Fibroblast of lung (primary cell): ENCODE measurements at regions not wholly inside any gene's neighbourhood (a gene's known extent, or its start where the extent isn't known, plus 50 kb on each side); places are given as distances from the start of the nearest gene placed in this dataset.

Experiments
- DNase-seq, 2 donors: peaks; one replicate each; pipeline versions ENCODE4 v3.0.0 to v3.0.0-alpha.2; 2010; ENCODE audit warnings: low read depth in 2 of 2
- H2AFZ ChIP-seq: 2 replicates; pipeline ENCODE4 v1.5.1; 2012; ENCODE audit warnings: low read length, control low read depth, inconsistent platforms
- H3K27ac ChIP-seq: 2 replicates; pipeline ENCODE4 v1.5.1; 2011; ENCODE audit warnings: low read length, control low read depth; ENCODE audit not compliant: insufficient read depth
- H3K27me3 ChIP-seq: 2 replicates; pipeline ENCODE4 v1.5.1; 2011; ENCODE audit warnings: mild to moderate bottlenecking, low read length; ENCODE audit not compliant: control insufficient read depth, insufficient read depth
- H3K36me3 ChIP-seq: 2 replicates; pipeline ENCODE4 v1.5.1; 2011; ENCODE audit warnings: low read length; ENCODE audit not compliant: control insufficient read depth, insufficient read depth
- H3K4me1 ChIP-seq: 2 replicates; pipeline ENCODE4 v1.5.1; 2011; ENCODE audit warnings: low read length; ENCODE audit not compliant: control insufficient read depth, insufficient read depth; ENCODE audit errors: extremely low read depth
- H3K4me2 ChIP-seq: 2 replicates; pipeline ENCODE4 v1.5.1; 2011; ENCODE audit warnings: low read length, control low read depth; ENCODE audit not compliant: insufficient read depth; ENCODE audit errors: extremely low read depth
- H3K4me3 ChIP-seq, 4 experiments: fragments of 200-600 bp in 1 of 4; sonication (generic) in 1 of 4; replicated peaks in 1 of 4; 2 replicates each; pipeline ENCODE4 v1.5.1; 2011 to 2016; ENCODE audit warnings: low read length in 4 of 4, low read depth in 3 of 4, mild to moderate bottlenecking in 3 of 4, control low read depth in 2 of 4, inconsistent platforms in 1 of 4, mixed read lengths in 1 of 4; ENCODE audit not compliant: insufficient read depth in 1 of 4; ENCODE audit errors: control extremely low read depth in 1 of 4
- H3K79me2 ChIP-seq: 2 replicates; pipeline ENCODE4 v1.5.1; 2012; ENCODE audit warnings: mild to moderate bottlenecking, low read length, inconsistent platforms; ENCODE audit not compliant: control insufficient read depth, insufficient read depth
- H3K9ac ChIP-seq: 2 replicates; pipeline ENCODE4 v1.5.1; 2011; ENCODE audit warnings: mild to moderate bottlenecking, low read length, control low read depth; ENCODE audit not compliant: insufficient read depth
- H3K9me3 ChIP-seq: 2 replicates; pipeline ENCODE4 v1.5.1; 2012; ENCODE audit warnings: low read depth, low read length; ENCODE audit not compliant: control insufficient read depth, insufficient read depth
- H4K20me1 ChIP-seq: 2 replicates; pipeline ENCODE4 v1.5.1; 2011; ENCODE audit warnings: low read length; ENCODE audit not compliant: control insufficient read depth, insufficient read depth; ENCODE audit errors: extremely low read depth
- CTCF ChIP-seq, 2 donors: IDR thresholded peaks in 1 of 2; conservative IDR thresholded peaks in 1 of 2; 1 replicate in 1 of 2; 2 replicates in 1 of 2; pipeline ENCODE4 v1.5.1; 2011 to 2012; ENCODE audit warnings: low read length in 2 of 2, control low read depth in 1 of 2, inconsistent platforms in 1 of 2, low read depth in 1 of 2, mild to moderate bottlenecking in 1 of 2
- EZH2 ChIP-seq: IDR thresholded peaks from 2 replicates; pipeline ENCODE4 v1.5.1; 2012; ENCODE audit warnings: low read length, control low read depth, mild to moderate bottlenecking; ENCODE audit errors: missing control alignments

- Histone ChIP-seq H3K79me2 (no peaks in the 10 kb centered on the region), H2AFZ (no peak overlapping the region), H3K9me3 (no peaks in the 10 kb centered on the region), H3K9ac (no peak overlapping the region), H3K4me2 (no peak overlapping the region), H3K27me3 (no peaks in the 10 kb centered on the region), H3K36me3 (no peaks in the 10 kb centered on the region), H4K20me1 (no peaks in the 10 kb centered on the region), H3K27ac (no peak overlapping the region), H3K4me3 (no peak overlapping the region), H3K4me1 (peaks cover 2% of the 10 kb centered on the region)
- no peak for TF ChIP-seq EZH2
- TF ChIP-seq CTCF (conservative IDR thresholded peaks at IDR 0.05 in 1 of 2, IDR thresholded peaks at IDR 0.05 in 1 of 2; ENCODE audit: low read depth in 1 of 2, low read length in 2 of 2) = no peak
- no peak for DNase-seq
Observed at GRCh38 chr16:51888534-51888933, 658.4 kb downstream of the TOX3 start.

- DNase-seq = no peak
- H2AFZ ChIP-seq = no peak overlapping the region
Observed at GRCh38 chr16:51888016-51888415, 658.9 kb downstream of the TOX3 start.

GRCh38 chr16:51886456-51886855 is 660.5 kb downstream of the TOX3 start:
- Histone ChIP-seq H3K9me3 (no peaks in the 10 kb centered on the region), H3K4me3 (no peak overlapping the region), H4K20me1 (no peaks in the 10 kb centered on the region), H3K27ac (no peak overlapping the region), H3K4me2 (no peak overlapping the region), H3K9ac (no peak overlapping the region), H2AFZ (no peak overlapping the region), H3K36me3 (no peaks in the 10 kb centered on the region), H3K4me1 (peaks cover 4% of the 10 kb centered on the region), H3K79me2 (no peaks in the 10 kb centered on the region), H3K27me3 (no peaks in the 10 kb centered on the region)
- DNase-seq = no peak
- TF ChIP-seq EZH2 (no peak), CTCF (conservative IDR thresholded peaks at IDR 0.05 in 1 of 2, IDR thresholded peaks at IDR 0.05 in 1 of 2; ENCODE audit: low read depth in 1 of 2, low read length in 2 of 2) (no peak)

More at GRCh38 chr16:51888016-51888415, 658.9 kb downstream of the TOX3 start:
- Histone ChIP-seq H3K9ac (no peak overlapping the region), H3K4me1 (peaks cover 2% of the 10 kb centered on the region), H3K4me2 (no peak overlapping the region), H3K9me3 (no peaks in the 10 kb centered on the region), H3K4me3 (no peak overlapping the region), H3K27ac (no peak overlapping the region), H3K36me3 (no peaks in the 10 kb centered on the region), H3K79me2 (no peaks in the 10 kb centered on the region), H3K27me3 (no peaks in the 10 kb centered on the region), H4K20me1 (no peaks in the 10 kb centered on the region)
- TF ChIP-seq CTCF (conservative IDR thresholded peaks at IDR 0.05 in 1 of 2, IDR thresholded peaks at IDR 0.05 in 1 of 2; ENCODE audit: low read depth in 1 of 2, low read length in 2 of 2) = no peak
- no peak for TF ChIP-seq EZH2
